GM19452 (cell line): ENCODE measurements at regions not wholly inside any gene's neighbourhood (a gene's known extent, or its start where the extent isn't known, plus 50 kb on each side); places are given as distances from the start of the nearest gene placed in this dataset.

Source experiments
- ATAC-seq: cut with Tn5 transposase; IDR thresholded peaks from one replicate; pipeline ENCODE4 v1.9.1; 2021; ENCODE audit not compliant: unreplicated experiment

DNA sequence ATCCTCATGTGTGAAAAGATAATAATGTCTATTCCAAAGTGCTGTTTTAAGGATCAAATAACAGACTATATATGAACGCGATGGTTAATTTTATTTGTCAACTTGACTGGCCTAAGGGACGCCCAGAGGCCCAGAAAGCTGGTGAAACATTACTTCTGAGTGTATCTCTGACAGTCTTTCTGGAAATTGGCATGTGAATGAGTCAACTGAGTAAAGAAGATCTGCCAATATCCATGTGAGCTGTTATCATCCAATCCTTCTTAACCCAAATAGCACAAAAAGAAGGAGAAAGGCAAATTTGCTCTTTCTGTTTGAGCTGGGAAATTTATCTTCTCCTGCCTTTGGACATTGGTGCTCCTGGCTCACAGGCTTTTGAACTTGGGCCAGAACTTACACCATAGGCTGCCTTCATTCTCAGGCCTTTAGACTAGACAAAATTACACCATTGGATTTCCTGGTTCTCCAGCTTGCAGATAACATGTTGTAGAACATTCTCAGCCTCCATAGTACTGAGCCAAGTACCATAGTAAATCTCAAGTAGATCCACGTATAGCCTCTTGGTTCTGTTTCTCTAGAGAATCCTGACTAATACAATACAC lies 114.7 kb upstream of the DOCK10 start:
- ATAC-seq, result no peak

- no peak for ATAC-seq
These were observed 98.5 kb upstream of the DOCK10 start for GRCh38 chr2:225140723-225141122.

GRCh38 chr2:225137971-225138370 lies 95.7 kb upstream of the DOCK10 start:
- ATAC-seq, result no peak

DNA sequence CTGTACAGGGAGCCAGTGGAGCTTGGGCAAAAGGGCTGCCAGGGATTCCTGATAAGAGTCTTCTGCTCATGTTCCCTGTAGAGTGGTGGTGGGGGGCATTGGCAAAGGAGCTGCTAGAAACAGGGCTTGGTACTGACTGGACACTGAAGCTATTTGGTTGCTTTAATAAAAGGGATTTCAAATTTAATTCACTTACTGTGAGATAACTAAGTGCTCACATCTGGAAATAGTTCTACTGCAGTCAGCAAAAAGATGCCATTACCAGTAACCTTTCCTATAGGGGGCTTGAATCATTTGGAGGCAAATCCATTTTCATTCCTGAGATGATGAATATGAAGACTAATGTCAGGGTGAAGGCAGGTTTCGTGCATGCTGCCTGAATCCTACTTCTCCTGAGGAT lies 94.3 kb upstream of the DOCK10 start:
- no peak for ATAC-seq

GRCh38 chr2:225131898-225132297 lies 89.6 kb upstream of the DOCK10 start:
- ATAC-seq, result no peak

DNA sequence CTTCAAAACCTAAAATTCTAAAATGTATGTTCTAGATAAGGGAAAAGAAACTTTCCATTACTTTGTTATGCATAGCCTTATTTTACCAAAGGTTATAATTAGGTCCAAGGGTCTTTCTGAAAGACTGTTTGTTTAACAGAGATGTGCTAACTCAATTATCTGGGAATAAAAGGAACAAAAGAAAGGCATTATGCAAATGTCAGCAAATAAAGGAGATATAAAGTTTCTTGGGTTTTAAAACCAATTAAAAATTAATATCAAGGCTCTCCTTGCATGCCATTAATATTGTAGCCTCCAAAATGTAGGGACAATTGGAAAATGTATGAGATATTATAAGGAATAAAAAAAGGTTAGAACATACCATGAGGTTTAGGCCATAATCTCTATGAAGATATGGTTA lies 87.8 kb upstream of the DOCK10 start:
- no peak for ATAC-seq

- ATAC-seq, result no peak
These were observed 82.2 kb upstream of the DOCK10 start for GRCh38 chr2:225124311-225125017.

DNA sequence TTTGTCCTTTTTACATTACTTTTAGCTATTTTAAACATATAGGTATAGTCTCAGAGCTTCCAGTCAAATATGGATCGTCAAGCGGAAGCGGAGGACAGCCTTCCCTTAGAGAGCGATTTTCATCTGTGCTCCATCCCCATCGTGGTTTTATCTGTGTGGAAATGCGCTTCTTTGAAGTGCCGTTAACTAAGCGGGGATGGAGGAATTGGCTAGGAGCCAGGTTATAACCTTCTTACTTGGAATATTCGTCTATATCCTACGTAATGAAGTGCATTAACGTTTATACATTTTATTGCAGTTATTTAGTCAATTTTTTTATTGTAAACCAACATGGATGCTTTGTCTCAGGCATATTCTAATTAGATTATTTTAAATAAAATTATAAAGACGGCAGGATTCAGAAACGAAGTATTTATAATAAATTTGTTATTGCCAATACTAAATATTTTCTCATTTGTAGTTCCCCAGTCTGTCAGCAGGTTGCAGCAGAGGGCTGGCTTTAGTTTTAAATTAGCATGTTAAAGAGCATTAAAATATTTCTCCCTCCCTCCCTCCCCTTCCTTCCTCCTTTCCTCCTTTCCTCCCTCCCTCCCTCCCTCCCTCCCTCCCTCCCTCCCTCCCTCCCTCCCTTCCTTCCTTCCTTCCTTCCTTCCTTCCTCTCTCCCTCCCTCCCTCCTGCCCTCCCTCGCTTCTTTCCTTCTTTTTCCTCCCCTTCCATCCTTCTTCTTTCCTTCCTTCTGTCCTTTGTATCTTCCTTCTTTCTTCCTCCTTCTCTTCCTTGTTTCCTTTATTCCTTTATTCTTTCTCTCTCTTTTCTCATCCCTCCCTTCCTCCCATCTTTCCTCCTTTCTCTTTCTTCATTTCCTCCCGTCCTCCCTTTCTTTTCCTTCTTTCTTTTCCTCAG lies 80.6 kb upstream of the DOCK10 start:
- ATAC-seq, result no peak

GRCh38 chr2:225122007-225122406 lies 79.7 kb upstream of the DOCK10 start:
- ATAC-seq, result no peak

GRCh38 chr2:225120186-225120585 lies 77.9 kb upstream of the DOCK10 start:
- ATAC-seq, result no peak

- no peak for ATAC-seq
These were observed 74.9 kb upstream of the DOCK10 start for GRCh38 chr2:225117051-225117716.

DNA sequence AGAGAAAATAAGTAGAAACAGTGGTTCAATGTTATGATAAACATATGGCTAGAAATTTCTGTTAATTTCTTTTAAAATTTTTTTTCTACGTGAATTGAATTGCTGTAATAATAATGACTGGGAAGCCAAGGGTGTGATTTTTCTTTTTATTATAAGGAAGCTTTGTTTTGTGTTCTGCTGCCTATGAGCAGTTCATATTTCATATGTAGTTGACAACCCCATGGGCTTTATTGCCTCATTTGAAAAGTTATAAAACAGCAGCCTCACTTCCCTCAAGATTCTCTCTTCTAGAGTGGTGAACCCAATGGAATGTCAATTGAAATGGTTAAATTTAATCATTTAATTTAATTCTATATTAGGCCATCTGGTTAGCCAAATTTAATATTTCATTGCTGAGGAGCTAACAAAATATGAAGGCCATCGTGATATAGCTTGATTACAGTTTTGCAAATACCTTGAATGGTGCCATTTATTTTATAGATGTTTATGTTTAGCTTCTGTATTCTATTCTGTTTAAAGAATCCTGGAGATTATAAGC lies 72.6 kb upstream of the DOCK10 start:
- no peak for ATAC-seq

DNA sequence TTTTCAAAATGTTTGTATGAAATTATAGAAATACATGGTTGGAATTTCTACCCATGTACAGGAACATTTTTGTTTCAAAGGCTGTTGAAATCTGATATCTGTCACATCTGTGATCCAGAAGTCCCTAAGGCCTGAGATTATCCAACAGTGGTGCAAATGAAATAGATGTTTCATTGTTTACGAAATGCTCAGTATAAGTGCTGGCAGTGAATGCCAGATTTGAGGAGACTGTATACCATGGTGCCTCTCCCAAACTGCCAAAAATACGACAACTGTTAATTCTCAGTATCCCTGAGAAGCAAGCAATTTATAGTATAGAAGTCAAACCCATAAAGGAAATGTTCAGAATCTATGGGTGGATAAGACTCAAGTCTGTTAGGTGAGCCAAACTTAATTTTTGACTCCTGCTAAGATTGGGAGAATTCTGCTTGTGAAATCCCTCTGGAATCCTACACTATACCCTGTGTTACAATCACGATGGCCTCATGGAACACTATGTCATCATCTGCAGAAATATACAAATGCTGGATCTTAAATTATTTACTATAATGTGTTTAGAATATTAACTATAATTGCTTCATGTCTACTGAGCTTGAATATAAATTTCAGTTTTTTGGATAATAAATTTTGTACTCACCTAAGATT lies 71.2 kb upstream of the DOCK10 start:
- no peak for ATAC-seq

DNA sequence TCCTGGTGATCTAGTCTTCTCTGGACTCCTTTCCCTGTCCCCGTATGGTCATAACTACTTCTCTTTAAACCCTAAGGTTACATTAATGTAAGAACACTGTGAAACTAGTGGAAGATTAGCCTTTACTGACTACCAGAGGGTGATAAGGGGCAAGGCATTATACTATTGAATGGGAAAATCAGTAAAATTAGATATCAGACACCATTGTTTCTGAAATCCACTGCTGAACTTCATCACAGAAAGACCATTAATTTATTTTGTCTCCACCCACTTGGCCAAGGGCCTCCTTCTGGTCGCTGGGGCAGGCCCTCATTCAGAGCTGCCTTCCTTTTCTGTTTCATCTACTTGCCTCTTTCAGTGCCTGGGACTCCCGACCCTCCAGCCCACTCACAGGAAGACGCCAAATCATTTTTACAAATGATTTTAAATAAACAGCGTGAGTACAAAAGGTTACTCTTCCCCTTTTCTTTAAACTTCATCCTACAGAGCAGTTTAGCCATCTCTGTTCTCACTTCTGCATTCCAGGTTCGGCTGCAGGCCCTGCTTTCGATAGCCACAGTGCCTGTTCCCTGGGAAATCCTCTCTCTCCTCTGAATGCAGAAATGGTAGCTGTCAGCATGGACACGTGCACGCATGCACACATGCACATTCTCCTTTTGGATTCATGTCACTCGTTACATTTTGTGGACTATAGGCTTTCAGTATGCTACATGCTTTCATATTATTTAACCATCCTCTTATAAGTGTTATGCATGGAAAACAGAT lies 70.3 kb upstream of the DOCK10 start:
- no peak for ATAC-seq

GRCh38 chr2:225108805-225109204 lies 66.5 kb upstream of the DOCK10 start:
- no peak for ATAC-seq

DNA sequence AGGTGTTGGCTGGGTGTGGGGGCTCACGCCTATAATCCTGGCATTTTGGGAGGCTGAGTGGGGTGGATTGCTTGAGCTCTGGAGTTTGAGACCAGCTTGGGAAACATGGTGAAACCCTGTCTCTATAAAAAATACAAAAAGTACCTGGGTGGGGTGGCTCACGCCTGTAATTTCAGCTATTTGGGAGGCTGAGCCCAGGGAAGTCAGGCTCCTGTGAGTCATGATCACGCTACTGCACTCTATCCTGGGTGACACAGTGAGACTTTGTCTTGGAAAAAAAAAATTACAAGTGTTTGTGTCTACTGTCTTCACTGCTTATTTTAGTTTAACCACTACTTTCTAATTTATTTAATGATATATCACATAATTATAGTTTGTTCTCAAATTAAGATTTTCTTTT lies 62.7 kb upstream of the DOCK10 start:
- no peak for ATAC-seq

GRCh38 chr2:225104321-225104720 lies 62.1 kb upstream of the DOCK10 start:
- ATAC-seq, result no peak

DNA sequence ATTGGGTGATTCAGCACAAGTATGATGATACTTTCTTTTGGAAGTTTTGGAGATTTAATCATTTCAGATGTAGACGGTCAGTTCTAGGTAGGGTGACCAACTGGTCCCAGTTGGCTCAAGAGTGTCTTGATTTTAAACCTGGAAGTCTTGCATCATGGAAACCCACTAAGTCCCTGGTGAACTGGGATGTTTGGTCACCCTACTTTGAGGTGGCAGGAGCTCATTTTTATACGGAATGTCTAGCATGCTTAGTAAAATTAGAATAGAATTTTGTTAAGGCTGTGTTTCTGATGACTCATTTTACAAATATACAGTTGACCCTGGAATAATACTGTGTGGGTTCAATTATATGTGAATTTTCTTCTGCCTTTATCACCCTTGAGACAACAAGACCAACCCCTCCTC lies 61.5 kb upstream of the DOCK10 start:
- no peak for ATAC-seq

- ATAC-seq, result no peak
These were observed 58.6 kb upstream of the DOCK10 start for GRCh38 chr2:225100856-225101294.

DNA sequence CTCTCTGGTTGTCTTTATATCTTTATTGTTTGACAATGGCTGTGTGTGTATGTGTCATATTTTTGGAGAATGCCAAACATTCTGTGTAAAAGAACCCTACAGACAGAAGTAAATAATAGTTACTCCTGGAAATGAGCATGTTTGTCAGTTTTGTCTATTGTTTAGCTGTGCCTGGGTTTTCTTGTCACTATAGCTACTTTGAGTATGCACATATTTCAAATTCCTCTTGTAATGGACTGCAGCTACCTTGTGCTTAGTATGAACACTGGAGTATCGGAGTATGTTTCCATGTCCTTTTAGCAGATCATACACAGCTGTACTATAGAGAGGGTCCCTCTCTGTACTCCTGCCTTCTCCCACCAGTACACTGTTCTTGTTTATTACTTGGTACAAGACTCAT lies 58.0 kb upstream of the DOCK10 start:
- no peak for ATAC-seq
